Activated CD8-positive, alpha-beta T cell treated with anti-CD3 and anti-CD28 coated beads for 36 hours (primary cell): ENCODE measurements at regions not wholly inside any gene's neighbourhood (a gene's known extent, or its start where the extent isn't known, plus 50 kb on each side); places are given as distances from the start of the nearest gene placed in this dataset.

Experiments used
- ATAC-seq: fragments of 200-7000 bp; cut with Tn5 transposase; one replicate; pipeline ENCODE4 v1.10.0; 2021; ENCODE audit warnings: mild to moderate bottlenecking, moderate library complexity
- CTCF ChIA-PET: fragments of 350-600 bp; sonication (Branson Sonifier 250); formaldehyde crosslinking; loops from one replicate; lab custom pipeline; 2021; ENCODE audit warnings: antibody characterized with exemption; lab: Charles Lee
- POLR2A ChIA-PET: fragments of 350-600 bp; sonication (Branson Sonifier 250); formaldehyde crosslinking; loops from one replicate; lab custom pipeline; 2021; ENCODE audit warnings: antibody characterized with exemption; lab: Charles Lee
- DNase-seq: peaks from one replicate; pipeline ENCODE4 v3.0.0-alpha.2; 2020
- H3K27ac Mint-ChIP-seq: one replicate; pipeline ENCODE4 v1.8.0; 2021; ENCODE audit warnings: mild to moderate bottlenecking, mixed read lengths
- H3K27me3 Mint-ChIP-seq: one replicate; pipeline ENCODE4 v1.8.0; 2021; ENCODE audit warnings: mixed read lengths
- H3K36me3 Mint-ChIP-seq: one replicate; pipeline ENCODE4 v1.8.0; 2021; ENCODE audit warnings: low read depth, mixed read lengths
- H3K4me1 Mint-ChIP-seq: one replicate; pipeline ENCODE4 v1.8.0; 2021; ENCODE audit warnings: low read depth, mixed read lengths
- H3K4me3 Mint-ChIP-seq: one replicate; pipeline ENCODE4 v1.8.0; 2021; ENCODE audit warnings: mild to moderate bottlenecking, moderate library complexity, mixed read lengths
- H3K9me3 Mint-ChIP-seq: one replicate; pipeline ENCODE4 v1.8.0; 2021; ENCODE audit warnings: mixed read lengths
- intact Hi-C: fragments of 100-400 bp; cut with micrococcal nuclease; formaldehyde crosslinking; loops from one replicate; pipeline ENCODE4 v1.10.0; 2022
- TF ChIP-seq, protein P1 (sequence below): fragments of 200-600 bp; IDR thresholded peaks from one replicate; pipeline ENCODE4 v1.8.0; 2022; ENCODE audit warnings: antibody characterized with exemption, mild to moderate bottlenecking

DNA sequence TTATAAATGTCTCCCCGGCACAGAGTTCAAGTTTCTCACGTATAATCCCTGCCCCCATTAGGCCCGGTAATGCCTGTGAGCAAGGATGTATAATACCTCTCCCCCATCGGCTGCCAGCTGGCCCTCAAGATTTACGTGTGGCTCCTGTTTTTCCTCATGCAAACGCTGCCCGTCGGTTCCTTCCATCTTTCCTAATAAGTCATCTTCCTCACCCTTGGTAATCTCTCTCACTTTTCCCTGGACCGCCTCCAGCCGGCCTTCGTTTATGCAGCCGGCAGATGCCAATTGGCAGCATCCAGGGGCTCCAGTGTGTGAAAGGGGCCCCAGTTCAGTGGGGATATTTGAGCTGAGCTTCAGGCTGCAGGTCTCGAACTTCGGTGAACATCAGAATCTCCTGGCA, 86.5 kb upstream of the NEURL1B start:
- ChIA-PET POLR2A (no interaction called here), CTCF (no interaction called here)
- TF ChIP-seq, protein P1, sequence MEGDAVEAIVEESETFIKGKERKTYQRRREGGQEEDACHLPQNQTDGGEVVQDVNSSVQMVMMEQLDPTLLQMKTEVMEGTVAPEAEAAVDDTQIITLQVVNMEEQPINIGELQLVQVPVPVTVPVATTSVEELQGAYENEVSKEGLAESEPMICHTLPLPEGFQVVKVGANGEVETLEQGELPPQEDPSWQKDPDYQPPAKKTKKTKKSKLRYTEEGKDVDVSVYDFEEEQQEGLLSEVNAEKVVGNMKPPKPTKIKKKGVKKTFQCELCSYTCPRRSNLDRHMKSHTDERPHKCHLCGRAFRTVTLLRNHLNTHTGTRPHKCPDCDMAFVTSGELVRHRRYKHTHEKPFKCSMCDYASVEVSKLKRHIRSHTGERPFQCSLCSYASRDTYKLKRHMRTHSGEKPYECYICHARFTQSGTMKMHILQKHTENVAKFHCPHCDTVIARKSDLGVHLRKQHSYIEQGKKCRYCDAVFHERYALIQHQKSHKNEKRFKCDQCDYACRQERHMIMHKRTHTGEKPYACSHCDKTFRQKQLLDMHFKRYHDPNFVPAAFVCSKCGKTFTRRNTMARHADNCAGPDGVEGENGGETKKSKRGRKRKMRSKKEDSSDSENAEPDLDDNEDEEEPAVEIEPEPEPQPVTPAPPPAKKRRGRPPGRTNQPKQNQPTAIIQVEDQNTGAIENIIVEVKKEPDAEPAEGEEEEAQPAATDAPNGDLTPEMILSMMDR = no peak
- DNase-seq = no peak
- no peak overlapping the region for H3K4me3 Mint-ChIP-seq
- ATAC-seq = no peak
- H3K27ac Mint-ChIP-seq = no peak overlapping the region
- no peaks in the 10 kb centered on the region for H3K9me3 Mint-ChIP-seq
- H3K27me3 Mint-ChIP-seq = peaks cover 7% of the 10 kb centered on the region
- H3K4me1 Mint-ChIP-seq = no peaks in the 10 kb centered on the region
- intact Hi-C loops = no loop called here
- no peaks in the 10 kb centered on the region for H3K36me3 Mint-ChIP-seq

DNA sequence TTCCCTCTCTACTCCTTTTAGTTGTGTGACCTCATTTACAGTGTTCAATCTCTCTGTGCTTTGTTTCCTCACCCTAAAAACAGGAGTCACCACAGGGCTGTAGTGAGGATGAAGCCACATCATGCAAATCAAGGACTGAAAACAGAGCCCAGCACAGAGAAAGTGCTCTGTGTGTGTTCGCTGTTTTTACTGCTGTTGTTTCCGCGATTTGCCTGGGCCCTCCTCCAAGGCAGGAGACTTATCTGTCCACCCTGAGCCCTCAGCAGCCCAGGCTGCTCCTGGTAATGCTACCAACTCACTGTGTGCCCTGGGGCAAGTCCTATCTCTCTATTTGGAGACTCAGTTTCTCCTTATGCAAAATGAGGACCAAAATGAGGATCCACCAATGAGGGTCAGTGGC, 87.2 kb upstream of the NEURL1B start:
- Mint-ChIP-seq H3K9me3 (no peaks in the 10 kb centered on the region), H3K36me3 (no peaks in the 10 kb centered on the region), H3K27ac (no peak overlapping the region), H3K4me1 (no peaks in the 10 kb centered on the region), H3K27me3 (peaks cover 7% of the 10 kb centered on the region), H3K4me3 (no peak overlapping the region)
- TF ChIP-seq, protein P1 = no peak
- intact Hi-C loops = no loop called here
- ChIA-PET POLR2A (no interaction called here), CTCF (no interaction called here)
- ATAC-seq (no peak), DNase-seq (no peak)

DNA sequence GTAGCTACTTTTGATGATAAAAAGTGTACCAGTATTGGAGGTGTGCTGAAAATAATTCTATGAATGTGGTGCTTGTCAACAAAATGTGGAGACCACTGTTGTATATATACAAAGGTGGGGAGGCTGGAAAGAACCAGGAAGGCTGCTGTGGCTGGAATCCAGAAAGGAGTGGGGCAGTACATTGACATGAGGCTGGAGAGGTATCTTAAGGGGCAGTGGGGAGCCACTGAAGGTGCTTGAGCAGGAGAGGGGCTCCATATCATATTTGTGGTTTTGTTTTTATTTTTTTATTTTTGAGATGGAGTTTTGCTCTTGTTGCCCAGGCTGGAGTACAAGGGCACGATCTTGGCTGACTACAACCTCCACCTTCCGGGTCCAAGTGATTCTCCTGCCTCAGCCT, 87.9 kb upstream of the NEURL1B start:
- POLR2A ChIA-PET = no interaction called here
- Mint-ChIP-seq H3K27ac (no peak overlapping the region), H3K4me1 (no peaks in the 10 kb centered on the region), H3K36me3 (no peaks in the 10 kb centered on the region), H3K27me3 (peaks cover 7% of the 10 kb centered on the region), H3K4me3 (no peak overlapping the region), H3K9me3 (no peaks in the 10 kb centered on the region)
- CTCF ChIA-PET = no interaction called here
- ATAC-seq (no peak), DNase-seq (no peak)
- intact Hi-C loops = no loop called here
- TF ChIP-seq, protein P1 = no peak

DNA sequence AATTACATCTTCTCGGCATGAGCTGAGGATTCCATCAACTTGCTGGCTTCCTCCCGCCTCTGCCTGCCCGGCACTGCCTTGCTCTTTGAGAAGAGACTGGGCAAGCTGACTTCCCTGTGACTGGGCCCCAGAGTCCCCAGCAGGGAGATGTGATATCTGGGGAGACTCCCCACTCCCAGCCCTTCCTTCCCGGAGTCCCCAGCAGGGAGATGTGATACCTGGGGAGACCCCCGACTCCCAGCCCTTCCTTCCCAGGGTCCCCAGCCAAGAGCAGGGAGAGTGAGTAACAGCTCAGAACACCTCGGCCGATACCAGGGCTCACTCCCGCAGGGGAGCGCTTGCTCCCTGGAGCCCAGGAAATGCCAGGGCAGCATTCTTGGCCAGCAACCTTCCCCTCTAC, 90.1 kb upstream of the NEURL1B start:
- intact Hi-C loops = no loop called here
- H3K4me3 Mint-ChIP-seq = no peak overlapping the region
- H3K4me1 Mint-ChIP-seq = no peaks in the 10 kb centered on the region
- no peaks in the 10 kb centered on the region for H3K36me3 Mint-ChIP-seq
- no peak for DNase-seq
- no peaks in the 10 kb centered on the region for H3K9me3 Mint-ChIP-seq
- ChIA-PET POLR2A (no interaction called here), CTCF (no interaction called here)
- no peak for ATAC-seq
- peaks cover 4% of the 10 kb centered on the region for H3K27me3 Mint-ChIP-seq
- TF ChIP-seq, protein P1 = no peak
- H3K27ac Mint-ChIP-seq = no peak overlapping the region

DNA sequence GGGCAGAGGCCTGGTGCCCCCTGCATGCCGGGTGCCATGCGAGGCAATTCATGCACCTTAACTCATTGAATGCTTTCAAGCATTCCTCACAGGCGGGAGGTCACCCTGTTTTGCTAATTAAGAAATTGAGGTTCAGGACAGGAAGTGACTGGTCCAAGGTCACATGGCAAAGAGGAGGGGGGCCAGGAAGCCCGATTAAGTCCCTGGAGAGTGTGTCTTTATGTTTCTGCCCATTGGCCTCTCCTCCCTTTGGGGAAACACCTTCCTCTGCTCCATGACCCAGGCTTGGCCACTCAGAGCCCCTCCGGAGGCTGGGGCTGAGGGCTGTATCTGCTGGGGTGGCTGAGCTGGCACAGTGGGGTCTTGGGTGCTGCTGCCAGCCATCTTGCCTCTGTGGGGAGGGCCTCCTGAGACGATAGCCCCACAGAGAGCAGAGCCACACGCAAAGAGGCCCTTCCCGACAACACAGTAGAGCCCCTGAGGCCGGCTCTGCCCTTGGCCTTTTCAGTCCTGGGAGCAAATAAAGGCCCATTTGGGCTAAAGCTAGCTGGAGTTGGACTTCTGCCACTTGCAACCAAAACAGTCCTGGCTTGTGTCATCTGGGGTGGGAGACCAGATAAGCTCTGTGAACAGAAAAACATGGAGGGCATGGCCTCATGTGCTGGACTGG, 90.8 kb upstream of the NEURL1B start:
- H3K27me3 Mint-ChIP-seq = peaks cover 4% of the 10 kb centered on the region
- CTCF ChIA-PET = no interaction called here
- intact Hi-C loops = no loop called here
- no peak overlapping the region for H3K27ac Mint-ChIP-seq
- no peak overlapping the region for H3K4me3 Mint-ChIP-seq
- POLR2A ChIA-PET = interaction anchor here (0.6 kb wide), 1 partner anchor 622 kb away, joined by 3 read pairs; no protein-coding TSS in a partner anchor
- TF ChIP-seq, protein P1 = no peak
- ATAC-seq = no peak
- no peaks in the 10 kb centered on the region for H3K4me1 Mint-ChIP-seq
- no peaks in the 10 kb centered on the region for H3K9me3 Mint-ChIP-seq
- no peaks in the 10 kb centered on the region for H3K36me3 Mint-ChIP-seq
- no peak for DNase-seq
